AML-193 (cell line): ENCODE measurements at regions not wholly inside any gene's neighbourhood (a gene's known extent, or its start where the extent isn't known, plus 50 kb on each side); places are given as distances from the start of the nearest gene placed in this dataset.
"Not testable (repeated sequence)": the region's sequence is repeated elsewhere in the genome, so short reads cannot be mapped to it uniquely, and the experiment has no call there.

Experiments
- DNase-seq, 2 experiments: peaks; one replicate each; lab custom pipeline; 2025; lab: John Stamatoyannopoulos, UW

GRCh38 chr2:18077704-18078103 lies 199.2 kb downstream of the KCNS3 start:
- DNase-seq, result no peak

GRCh38 chr2:18077231-18077630 lies 198.8 kb downstream of the KCNS3 start:
- DNase-seq, result no peak

GRCh38 chr2:18074476-18074875 lies 196.0 kb downstream of the KCNS3 start:
- no peak for DNase-seq

- DNase-seq, result no peak
Observed at GRCh38 chr2:18073601-18074000, 195.1 kb downstream of the KCNS3 start.

- no peak for DNase-seq
Observed at GRCh38 chr2:18067588-18068384, 189.3 kb downstream of the KCNS3 start.

GRCh38 chr2:18066894-18067293 lies 188.4 kb downstream of the KCNS3 start:
- no peak for DNase-seq

GRCh38 chr2:18066066-18066465 lies 187.6 kb downstream of the KCNS3 start:
- no peak for DNase-seq

GRCh38 chr2:18065249-18065648 lies 186.8 kb downstream of the KCNS3 start:
- DNase-seq, result no peak

GRCh38 chr2:18063826-18064470 lies 185.5 kb downstream of the KCNS3 start:
- no peak for DNase-seq

- DNase-seq, result no peak
Observed at GRCh38 chr2:18062892-18063291, 184.4 kb downstream of the KCNS3 start.

- no peak for DNase-seq
Observed at GRCh38 chr2:18061717-18062116, 183.2 kb downstream of the KCNS3 start.

GRCh38 chr2:18057657-18058056 lies 179.2 kb downstream of the KCNS3 start:
- DNase-seq, result no peak

GRCh38 chr2:18055290-18055689 lies 176.8 kb downstream of the KCNS3 start:
- no peak for DNase-seq

- DNase-seq, result no peak
Observed at GRCh38 chr2:18050001-18050400, 171.5 kb downstream of the KCNS3 start.

GRCh38 chr2:18049325-18049724 lies 170.9 kb downstream of the KCNS3 start:
- no peak for DNase-seq

GRCh38 chr2:18047896-18048657 lies 169.6 kb downstream of the KCNS3 start:
- DNase-seq, result no peak

GRCh38 chr2:18047213-18047611 lies 168.7 kb downstream of the KCNS3 start:
- DNase-seq, result no peak

- DNase-seq, result no peak
Observed at GRCh38 chr2:18046558-18047212, 168.2 kb downstream of the KCNS3 start.

GRCh38 chr2:18046017-18046416 lies 167.6 kb downstream of the KCNS3 start:
- DNase-seq, result no peak

- DNase-seq, result no peak
Observed at GRCh38 chr2:18045230-18045629, 166.8 kb downstream of the KCNS3 start.

- DNase-seq, result not testable (repeated sequence)
Observed at GRCh38 chr2:18017381-18017780, 138.9 kb downstream of the KCNS3 start.

- DNase-seq, result no peak
Observed at GRCh38 chr2:18009891-18010290, 131.4 kb downstream of the KCNS3 start.
